IMR-90 (cell line): ENCODE measurements at regions not wholly inside any gene's neighbourhood (a gene's known extent, or its start where the extent isn't known, plus 50 kb on each side); places are given as distances from the start of the nearest gene placed in this dataset.

Source experiments
- ATAC-seq: fragments of 200-7000 bp; cut with Tn5 transposase; 2 replicates; pipeline ENCODE4 v1.9.1; 2020; ENCODE audit warnings: low read depth, mild to moderate bottlenecking, moderate library complexity
- BruUV-seq: library from RNA; stranded (reverse); fragments of 400-500 nt; replicated peaks from 2 replicates; lab custom pipeline; 2021; lab: Mats Ljungman, UMichigan
- CTCF ChIA-PET: fragments of 300-600 bp; formaldehyde crosslinking; extraction: SDS; loops from one replicate; lab custom pipeline; 2021; ENCODE audit warnings: antibody characterized with exemption; lab: Yijun Ruan, JAX
- POLR2A ChIA-PET: fragments of 300-600 bp; sonication (Branson Sonifier 250); formaldehyde crosslinking; loops from one replicate; lab custom pipeline; 2022; ENCODE audit warnings: antibody characterized with exemption; ENCODE audit not compliant: unreplicated experiment; lab: Charles Lee
- DNase-seq: peaks from one replicate; pipeline ENCODE4 v3.0.0; 2013
- H2AFZ ChIP-seq: replicated peaks from 2 replicates; pipeline ENCODE3; 2013; ENCODE audit warnings: low read length, mild to moderate bottlenecking; ENCODE audit not compliant: poor library complexity
- H2AK5ac ChIP-seq: 2 replicates; pipeline ENCODE4 v1.6.1; 2013; ENCODE audit warnings: low read depth, low read length, inconsistent platforms
- H2AK9ac ChIP-seq: replicated peaks from 2 replicates; pipeline ENCODE3; 2013; ENCODE audit warnings: mild to moderate bottlenecking, low read depth, low read length, moderate library complexity; ENCODE audit not compliant: poor library complexity
- H2BK120ac ChIP-seq: 2 replicates; pipeline ENCODE4 v1.6.1; 2013; ENCODE audit warnings: low read depth, low read length, inconsistent platforms
- H2BK15ac ChIP-seq: 3 replicates; pipeline ENCODE4 v1.6.1; 2013; ENCODE audit warnings: low read depth, low read length, inconsistent platforms
- H2BK20ac ChIP-seq: 2 replicates; pipeline ENCODE4 v1.6.1; 2013; ENCODE audit warnings: low read depth, mild to moderate bottlenecking, inconsistent platforms, low read length, moderate library complexity
- H2BK5ac ChIP-seq: 2 replicates; pipeline ENCODE4 v1.6.1; 2013; ENCODE audit warnings: mild to moderate bottlenecking, low read depth, low read length, inconsistent platforms; ENCODE audit not compliant: poor library complexity, severe bottlenecking
- H3K14ac ChIP-seq: replicated peaks from 2 replicates; pipeline ENCODE4 v1.6.1; 2013; ENCODE audit warnings: low read depth, low read length, inconsistent platforms
- H3K18ac ChIP-seq: 2 replicates; pipeline ENCODE4 v1.6.1; 2013; ENCODE audit warnings: low read depth, low read length, control low read depth
- H3K23ac ChIP-seq: 2 replicates; pipeline ENCODE4 v1.6.1; 2013; ENCODE audit warnings: low read depth, low read length, inconsistent platforms
- H3K27ac ChIP-seq: 2 replicates; pipeline ENCODE4 v1.5.1; 2013; ENCODE audit warnings: mild to moderate bottlenecking, control low read depth, low read length; ENCODE audit not compliant: insufficient read depth
- H3K27me3 ChIP-seq: 2 replicates; pipeline ENCODE4 v1.6.1; 2013; ENCODE audit warnings: low read length; ENCODE audit not compliant: control insufficient read depth, insufficient read depth
- H3K36me3 ChIP-seq: 2 replicates; pipeline ENCODE4 v1.6.1; 2013; ENCODE audit warnings: low read length, mixed read lengths; ENCODE audit not compliant: control insufficient read depth, insufficient read depth
- H3K4ac ChIP-seq: 2 replicates; pipeline ENCODE4 v1.6.1; 2013; ENCODE audit warnings: low read depth, low read length, inconsistent platforms
- H3K4me1 ChIP-seq: 2 replicates; pipeline ENCODE4 v1.6.1; 2013; ENCODE audit warnings: low read length, mixed read lengths; ENCODE audit not compliant: control insufficient read depth, insufficient read depth
- H3K4me2 ChIP-seq: 2 replicates; pipeline ENCODE4 v1.6.1; 2013; ENCODE audit warnings: low read depth, mild to moderate bottlenecking, control low read depth, low read length, moderate library complexity
- H3K4me3 ChIP-seq: 2 replicates; pipeline ENCODE4 v1.5.1; 2013; ENCODE audit warnings: low read depth, mild to moderate bottlenecking, control low read depth, low read length, moderate library complexity; ENCODE audit not compliant: insufficient read depth
- H3K56ac ChIP-seq: 2 replicates; pipeline ENCODE4 v1.6.1; 2013; ENCODE audit warnings: low read length, inconsistent platforms; ENCODE audit not compliant: insufficient read depth; ENCODE audit errors: extremely low read depth
- H3K79me1 ChIP-seq, 2 experiments: 2 replicates each; pipeline ENCODE4 v1.6.1; 2013; ENCODE audit warnings: low read length in 2 of 2, inconsistent platforms in 1 of 2, low read depth in 1 of 2
- H3K9ac ChIP-seq: 2 replicates; pipeline ENCODE4 v1.6.1; 2013; ENCODE audit warnings: low read depth, low read length, control low read depth
- H3K9me1 ChIP-seq: 2 replicates; pipeline ENCODE4 v1.6.1; 2013; ENCODE audit warnings: low read length, inconsistent platforms; ENCODE audit not compliant: insufficient read depth
- H3K9me3 ChIP-seq: 2 replicates; pipeline ENCODE4 v1.6.1; 2013; ENCODE audit warnings: low read length; ENCODE audit not compliant: control insufficient read depth, insufficient read depth
- H4K20me1 ChIP-seq: 2 replicates; pipeline ENCODE4 v1.6.1; 2013; ENCODE audit warnings: low read length, inconsistent platforms; ENCODE audit not compliant: insufficient read depth
- H4K5ac ChIP-seq: 2 replicates; pipeline ENCODE4 v1.6.1; 2013; ENCODE audit warnings: mild to moderate bottlenecking, low read depth, low read length, control low read depth
- H4K8ac ChIP-seq, 2 experiments: 2 replicates each; pipeline ENCODE4 v1.6.1; 2013; ENCODE audit warnings: low read depth in 2 of 2, low read length in 2 of 2, control low read depth in 1 of 2, inconsistent platforms in 1 of 2
- H4K91ac ChIP-seq: 2 replicates; pipeline ENCODE4 v1.6.1; 2013; ENCODE audit warnings: low read depth, low read length, inconsistent platforms; ENCODE audit not compliant: insufficient read depth
- BHLHE40 ChIP-seq: fragments of 150-350 bp; IDR thresholded peaks from 2 replicates; pipeline ENCODE4 v1.6.1; 2016; ENCODE audit warnings: mild to moderate bottlenecking, low read depth, low read length
- CEBPB ChIP-seq: IDR thresholded peaks from 2 replicates; pipeline ENCODE4 v1.6.1; 2012; ENCODE audit warnings: low read depth, low read length, improper control_type of control experiment
- CHD1 ChIP-seq: IDR thresholded peaks from 2 replicates; pipeline ENCODE4 v1.6.1; 2012; ENCODE audit warnings: low read depth, low read length, improper control_type of control experiment
- FOS ChIP-seq: fragments of 150-350 bp; IDR thresholded peaks from 2 replicates; pipeline ENCODE4 v1.6.1; 2016; ENCODE audit warnings: low read depth, low read length
- MAFK ChIP-seq: IDR thresholded peaks from 2 replicates; pipeline ENCODE4 v1.6.1; 2012; ENCODE audit warnings: low read depth, low read length, improper control_type of control experiment
- MXI1 ChIP-seq: IDR thresholded peaks from 2 replicates; pipeline ENCODE4 v1.6.1; 2012; ENCODE audit warnings: low read depth, mild to moderate bottlenecking, low read length, moderate library complexity, borderline replicate concordance
- RAD21 ChIP-seq: IDR thresholded peaks from 2 replicates; pipeline ENCODE4 v1.6.1; 2012; ENCODE audit warnings: low read length, improper control_type of control experiment
- RFX5 ChIP-seq: IDR thresholded peaks from 2 replicates; pipeline ENCODE4 v1.8.0; 2012; ENCODE audit warnings: low read depth, mild to moderate bottlenecking, low read length, moderate library complexity
- WGBS, 2 experiments: methylation state at CpG; one replicate each; pipeline versions ENCODE4 v1.1.5 to v1.1.7; 2013; ENCODE audit warnings: missing lambda C conversion rate in 2 of 2; ENCODE audit not compliant: insufficient read length in 1 of 2; ENCODE audit errors: extremely low coverage in 2 of 2; 5-methylcytosine and 5-hydroxymethylcytosine counted together
- dilution Hi-C: fragments of 300-500 bp; cut with HindIII; formaldehyde crosslinking; loops from one replicate; pipeline ENCODE4 v1.14.3; 2018; ENCODE audit warnings: low sequenced_read_pairs; ENCODE audit not compliant: unreplicated experiment
- in situ Hi-C: fragments of 300-500 bp; cut with MboI; formaldehyde crosslinking; loops from 3 replicates; pipeline ENCODE4 v1.14.3; 2019; ENCODE audit warnings: low sequenced_read_pairs, inconsistent platforms, mixed read lengths
- intact Hi-C: fragments of 100-400 bp; cut with micrococcal nuclease; formaldehyde crosslinking; loops from 2 replicates; pipeline ENCODE4 v1.10.0; 2022
- TF ChIP-seq, protein P1 (sequence below): fragments of 150-350 bp; IDR thresholded peaks from 2 replicates; pipeline ENCODE4 v1.6.1; 2016; ENCODE audit warnings: low read depth, mild to moderate bottlenecking, low read length, moderate library complexity, borderline replicate concordance

DNA sequence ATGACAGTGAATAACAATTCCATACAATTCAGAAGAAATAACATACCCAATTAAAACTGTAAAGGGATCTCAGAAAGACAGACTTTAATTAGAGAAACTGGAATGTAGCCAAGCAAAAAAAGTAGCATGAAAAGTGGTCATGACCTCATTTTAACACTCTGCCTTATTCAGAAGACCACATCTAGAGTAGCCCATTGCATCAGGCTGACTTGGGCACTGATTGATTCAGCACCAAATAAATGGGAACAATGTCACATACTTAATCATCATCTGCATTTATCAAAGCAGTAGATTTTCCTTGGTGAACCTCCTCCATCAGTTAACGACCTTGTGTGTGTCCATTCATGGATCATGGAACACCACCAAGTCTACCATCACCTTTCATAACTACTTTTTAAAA lies 992.1 kb downstream of the NR2F1-AS1 start:
- no peak overlapping the region for H3K23ac ChIP-seq
- no peak overlapping the region for H2AK9ac ChIP-seq
- no peaks in the 10 kb centered on the region for H3K4me1 ChIP-seq
- dilution Hi-C loops = no loop called here
- WGBS, 2 experiments = no CpG with 5 or more reads among the region's 1 CpG
- POLR2A ChIA-PET = interaction anchor here (0.7 kb wide), 1 partner anchor 401 kb away, joined by 3 read pairs; no protein-coding TSS in a partner anchor
- no peak overlapping the region for H2BK15ac ChIP-seq
- H3K4ac ChIP-seq = no peak overlapping the region
- no peak overlapping the region for H3K4me2 ChIP-seq
- CTCF ChIA-PET = no interaction called here
- no peaks in the 10 kb centered on the region for H3K9me3 ChIP-seq
- TF ChIP-seq RAD21 = no peak
- TF ChIP-seq, protein P1, sequence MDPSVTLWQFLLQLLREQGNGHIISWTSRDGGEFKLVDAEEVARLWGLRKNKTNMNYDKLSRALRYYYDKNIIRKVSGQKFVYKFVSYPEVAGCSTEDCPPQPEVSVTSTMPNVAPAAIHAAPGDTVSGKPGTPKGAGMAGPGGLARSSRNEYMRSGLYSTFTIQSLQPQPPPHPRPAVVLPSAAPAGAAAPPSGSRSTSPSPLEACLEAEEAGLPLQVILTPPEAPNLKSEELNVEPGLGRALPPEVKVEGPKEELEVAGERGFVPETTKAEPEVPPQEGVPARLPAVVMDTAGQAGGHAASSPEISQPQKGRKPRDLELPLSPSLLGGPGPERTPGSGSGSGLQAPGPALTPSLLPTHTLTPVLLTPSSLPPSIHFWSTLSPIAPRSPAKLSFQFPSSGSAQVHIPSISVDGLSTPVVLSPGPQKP = no peak
- no peak for TF ChIP-seq RFX5
- no peak for TF ChIP-seq CHD1
- TF ChIP-seq MAFK = no peak
- TF ChIP-seq CEBPB = no peak
- no peak for TF ChIP-seq MXI1
- no peak for TF ChIP-seq FOS
- no peak for TF ChIP-seq BHLHE40
- H2AK5ac ChIP-seq = no peak overlapping the region
- no peak overlapping the region for H3K27ac ChIP-seq
- intact Hi-C loops = no loop called here
- H2BK5ac ChIP-seq = no peak overlapping the region
- H3K14ac ChIP-seq = no peak overlapping the region
- H3K4me3 ChIP-seq = no peak overlapping the region
- H2BK120ac ChIP-seq = no peak overlapping the region
- no peak overlapping the region for H2AFZ ChIP-seq
- no peak overlapping the region for H4K8ac ChIP-seq
- in situ Hi-C loops = no loop called here
- no peak overlapping the region for H4K5ac ChIP-seq
- no peak overlapping the region for H3K56ac ChIP-seq
- no peak overlapping the region for H2BK20ac ChIP-seq
- H3K27me3 ChIP-seq = no peaks in the 10 kb centered on the region
- H3K9me1 ChIP-seq = no peaks in the 10 kb centered on the region
- H4K91ac ChIP-seq = no peak overlapping the region
- no peaks in the 10 kb centered on the region for H3K79me1 ChIP-seq
- no peaks in the 10 kb centered on the region for H3K36me3 ChIP-seq
- DNase-seq = no peak
- H4K20me1 ChIP-seq = no peaks in the 10 kb centered on the region
- ATAC-seq = no peak
- no TSS peak for BruUV-seq
- H3K18ac ChIP-seq = no peak overlapping the region
- no peak overlapping the region for H3K9ac ChIP-seq
